AG04450 (cell line): ENCODE measurements at regions not wholly inside any gene's neighbourhood (a gene's known extent, or its start where the extent isn't known, plus 50 kb on each side); places are given as distances from the start of the nearest gene placed in this dataset.

ENCODE experiments used
- CTCF ChIA-PET: fragments of 300-600, 350-600 bp; formaldehyde crosslinking; extraction: SDS; loops from one replicate; lab custom pipeline; 2022; ENCODE audit warnings: antibody characterized with exemption, inconsistent platforms; lab: Charles Lee
- POLR2A ChIA-PET: fragments of 350-600 bp; formaldehyde crosslinking; extraction: SDS; loops from one replicate; lab custom pipeline; 2021; ENCODE audit warnings: antibody characterized with exemption, inconsistent platforms; lab: Yijun Ruan, JAX
- DNase-seq: peaks from one replicate; pipeline ENCODE4 v3.0.0-alpha.2; 2011; ENCODE audit warnings: low read depth, low spot score
- H3K27ac ChIP-seq: one replicate; pipeline ENCODE4 v1.5.1; 2012; ENCODE audit warnings: low read depth, low read length, control low read depth
- H3K27me3 ChIP-seq: one replicate; pipeline ENCODE4 v1.6.0; 2012; ENCODE audit warnings: low read length; ENCODE audit not compliant: control insufficient read depth, insufficient read depth
- H3K4me3 ChIP-seq: 2 replicates; pipeline ENCODE4 v1.5.1; 2011; ENCODE audit warnings: mild to moderate bottlenecking, low read depth, low read length, control low read depth
- H3K9me3 ChIP-seq: 2 replicates; pipeline ENCODE4 v1.5.1; 2012; ENCODE audit warnings: low read length; ENCODE audit not compliant: control insufficient read depth, insufficient read depth
- CTCF ChIP-seq: IDR thresholded peaks from 2 replicates; pipeline ENCODE4 v1.5.1; 2011; ENCODE audit warnings: low read depth, low read length, control low read depth, inconsistent platforms

DNA sequence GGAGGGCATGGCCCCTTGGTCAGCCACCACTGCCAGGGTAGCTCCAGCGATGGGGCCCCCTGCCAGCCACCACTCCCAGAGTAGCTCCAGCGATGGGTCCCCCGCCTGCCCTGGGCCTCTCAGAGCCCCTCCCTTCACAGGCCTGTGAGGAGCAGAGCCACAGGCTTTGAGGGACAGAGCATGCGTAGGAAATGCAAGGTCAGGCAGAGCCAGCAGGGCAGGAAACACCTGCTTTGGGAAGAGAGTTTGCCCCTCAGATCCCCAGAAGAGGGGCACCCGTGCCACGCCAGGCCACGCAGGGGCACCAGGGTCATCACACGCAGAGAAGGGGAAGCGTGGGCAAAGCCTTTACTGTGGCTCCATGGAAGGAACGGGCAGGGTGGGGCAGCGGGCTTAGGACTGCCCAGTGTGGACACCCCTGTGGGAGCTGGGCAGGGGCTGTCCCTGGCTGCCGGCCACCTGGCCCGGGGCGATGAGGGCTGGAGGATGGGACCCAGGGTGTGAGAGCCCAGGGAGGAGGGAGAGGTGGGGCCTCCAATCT, 477.8 kb downstream of the BRD1 start:
- Histone ChIP-seq H3K4me3 (no peak overlapping the region), H3K27me3 (no peaks in the 10 kb centered on the region), H3K9me3 (peaks cover 90% of the 10 kb centered on the region), H3K27ac (no peak overlapping the region)
- ChIA-PET POLR2A (no interaction called here), CTCF (no interaction called here)
- no peak for DNase-seq
- no peak for TF ChIP-seq CTCF

GRCh38 chr22:49349181-49349835, 478.4 kb downstream of the BRD1 start:
- no peak for DNase-seq
- no peak for TF ChIP-seq CTCF
- H3K9me3 ChIP-seq = peaks cover 84% of the 10 kb centered on the region
- no peak overlapping the region for H3K4me3 ChIP-seq
- H3K27me3 ChIP-seq = no peaks in the 10 kb centered on the region
- no peak overlapping the region for H3K27ac ChIP-seq
- POLR2A ChIA-PET = no interaction called here
- CTCF ChIA-PET = no interaction called here

- POLR2A ChIA-PET = no interaction called here
- no peak for DNase-seq
- Histone ChIP-seq H3K27me3 (no peaks in the 10 kb centered on the region), H3K9me3 (peaks cover 85% of the 10 kb centered on the region), H3K27ac (no peak overlapping the region), H3K4me3 (no peak overlapping the region)
- TF ChIP-seq CTCF = no peak
- CTCF ChIA-PET = no interaction called here
These were observed 479.0 kb downstream of the BRD1 start for GRCh38 chr22:49348631-49349030.

GRCh38 chr22:49347376-49347775, 480.3 kb downstream of the BRD1 start:
- H3K27ac ChIP-seq = no peak overlapping the region
- H3K9me3 ChIP-seq = peaks cover 78% of the 10 kb centered on the region
- POLR2A ChIA-PET = no interaction called here
- no peak for TF ChIP-seq CTCF
- no peaks in the 10 kb centered on the region for H3K27me3 ChIP-seq
- CTCF ChIA-PET = no interaction called here
- H3K4me3 ChIP-seq = no peak overlapping the region
- no peak for DNase-seq

GRCh38 chr22:49345896-49346295, 481.8 kb downstream of the BRD1 start:
- H3K27ac ChIP-seq = no peak overlapping the region
- ChIA-PET POLR2A (no interaction called here), CTCF (no interaction called here)
- peaks cover 73% of the 10 kb centered on the region for H3K9me3 ChIP-seq
- H3K27me3 ChIP-seq = no peaks in the 10 kb centered on the region
- H3K4me3 ChIP-seq = no peak overlapping the region
- no peak for DNase-seq
- no peak for TF ChIP-seq CTCF
